ENCODE measurements at regions not wholly inside any gene's neighbourhood (a gene's known extent, or its start where the extent isn't known, plus 50 kb on each side); places are given as distances from the start of the nearest gene placed in this dataset.
"Not testable (repeated sequence)": the region's sequence is repeated elsewhere in the genome, so short reads cannot be mapped to it uniquely, and the experiment has no call there.

GRCh38 chr13:78978381-78978998, 319.5 kb upstream of the OBI1 start:
- no peak for DNase-seq

DNA sequence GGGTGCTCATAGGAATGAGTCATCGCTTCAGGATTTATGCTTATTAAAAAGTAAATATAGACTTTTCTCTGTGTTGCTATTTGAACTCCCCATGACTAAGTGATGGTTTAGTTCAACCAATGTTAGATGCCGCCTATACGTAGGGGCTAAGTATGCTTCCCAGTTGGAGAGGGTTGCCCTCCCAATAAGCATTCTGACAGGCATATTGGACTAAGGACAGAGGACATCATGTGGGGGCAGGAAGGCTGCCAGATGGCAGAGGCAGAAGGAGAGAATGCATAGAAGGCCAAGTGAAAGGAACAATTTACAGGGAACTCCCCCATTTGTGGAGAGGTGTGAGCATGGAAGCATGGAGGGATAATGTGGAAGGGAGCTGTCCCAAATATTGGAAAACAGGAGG, 318.4 kb upstream of the OBI1 start:
- no peak for DNase-seq

DNA sequence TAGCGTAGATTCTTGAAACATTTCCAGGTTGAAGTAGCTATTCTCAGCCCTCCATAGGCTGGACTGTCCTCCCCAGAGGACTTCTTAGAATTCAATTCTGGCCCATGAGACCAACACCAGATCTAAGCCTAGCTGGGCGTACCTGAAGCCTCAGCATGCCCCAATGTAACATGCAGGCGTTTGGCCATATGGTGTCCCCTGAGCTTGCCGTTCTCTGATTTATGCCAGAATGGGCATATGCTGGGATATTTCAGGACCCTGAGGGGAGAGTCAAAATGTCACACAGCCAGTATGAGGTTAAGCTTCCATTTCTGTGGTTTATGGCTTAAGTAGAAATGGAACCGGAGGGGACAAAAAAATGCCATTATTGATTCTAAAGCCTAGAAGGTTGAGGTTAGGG, 317.7 kb upstream of the OBI1 start:
- DNase-seq, result no peak

DNA sequence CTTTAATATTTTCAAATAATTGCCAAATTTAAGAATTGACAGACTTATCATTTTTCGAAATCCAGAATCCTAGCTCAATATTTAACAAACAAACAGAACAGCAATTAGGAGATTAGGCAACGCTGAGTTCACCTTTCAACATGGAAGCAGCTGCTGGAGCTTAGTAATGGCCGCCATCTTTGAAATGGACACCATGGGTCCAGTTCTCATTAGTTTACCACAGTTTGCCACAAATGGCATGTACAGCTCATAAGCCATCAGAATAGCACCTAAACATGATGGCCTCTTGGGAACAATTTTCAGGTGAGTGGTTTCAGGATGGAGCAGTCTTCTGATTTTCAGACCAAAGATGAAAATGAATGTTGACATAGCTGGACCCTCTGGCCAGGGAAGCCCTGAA, 313.6 kb upstream of the OBI1 start:
- DNase-seq, result no peak

GRCh38 chr13:78971355-78972025, 312.5 kb upstream of the OBI1 start:
- no peak for DNase-seq

DNA sequence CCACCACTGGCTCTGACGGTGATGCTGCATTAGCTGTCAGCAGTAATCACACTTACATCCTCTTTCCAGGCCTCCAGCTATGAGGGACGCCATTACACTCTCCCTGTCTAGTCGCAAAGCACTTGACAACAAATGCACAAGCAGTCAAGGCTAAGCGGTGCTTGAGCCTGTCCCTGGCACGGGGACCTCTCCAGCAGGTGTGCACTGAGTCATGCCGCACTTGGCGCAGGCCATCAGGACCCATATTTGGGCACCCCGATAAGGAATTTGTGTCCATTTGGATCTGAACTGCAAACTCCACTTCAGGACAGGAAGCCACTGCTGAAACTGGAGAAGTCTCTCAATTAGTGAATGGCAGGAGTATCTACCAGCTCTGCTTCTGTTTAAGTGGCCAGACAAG, 301.9 kb upstream of the OBI1 start:
- DNase-seq, result no peak

DNA sequence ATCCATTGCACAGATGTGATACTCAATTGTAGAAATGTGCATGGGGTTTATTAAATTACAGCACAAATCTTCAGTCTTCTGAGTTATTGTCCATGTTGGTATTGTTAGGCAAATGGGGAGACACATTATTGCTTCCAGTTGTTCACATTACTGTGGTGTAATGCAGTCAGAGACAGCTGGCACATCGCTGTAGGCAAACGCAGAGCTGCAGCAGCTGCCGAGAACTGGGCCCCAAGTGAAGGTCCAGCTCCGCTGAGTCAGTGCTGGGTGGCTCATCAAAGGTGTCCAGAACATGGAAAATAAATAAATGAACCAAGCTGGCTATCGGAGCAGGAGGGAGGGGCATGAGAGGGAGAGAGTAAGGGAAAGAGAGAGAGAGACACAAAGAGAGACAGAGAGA, 299.1 kb upstream of the OBI1 start:
- DNase-seq, result no peak

- no peak for DNase-seq
Observed at GRCh38 chr13:78940455-78941130, 281.6 kb upstream of the OBI1 start.

DNA sequence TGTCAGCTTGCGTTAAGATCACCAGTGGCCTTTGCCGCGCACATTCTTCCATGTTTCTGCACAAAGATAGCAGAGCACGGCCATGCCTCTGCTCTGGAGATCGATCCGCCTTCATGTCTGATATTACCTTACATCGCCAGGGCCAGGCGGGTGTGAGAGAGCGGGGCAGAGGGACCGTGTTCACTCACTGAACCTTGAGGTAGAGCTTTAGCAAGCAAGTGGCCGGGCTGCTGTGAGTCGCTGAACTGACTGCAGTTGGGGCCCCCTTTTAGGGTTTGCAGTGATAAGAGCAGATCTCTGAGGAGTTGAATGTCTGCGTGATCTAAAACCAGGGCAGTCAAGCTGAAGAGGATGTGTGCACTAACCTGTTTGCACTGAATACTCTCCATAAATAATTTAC, 275.4 kb upstream of the OBI1 start:
- DNase-seq, result no peak

GRCh38 chr13:78915015-78915414, 256.1 kb upstream of the OBI1 start:
- no peak for DNase-seq

DNA sequence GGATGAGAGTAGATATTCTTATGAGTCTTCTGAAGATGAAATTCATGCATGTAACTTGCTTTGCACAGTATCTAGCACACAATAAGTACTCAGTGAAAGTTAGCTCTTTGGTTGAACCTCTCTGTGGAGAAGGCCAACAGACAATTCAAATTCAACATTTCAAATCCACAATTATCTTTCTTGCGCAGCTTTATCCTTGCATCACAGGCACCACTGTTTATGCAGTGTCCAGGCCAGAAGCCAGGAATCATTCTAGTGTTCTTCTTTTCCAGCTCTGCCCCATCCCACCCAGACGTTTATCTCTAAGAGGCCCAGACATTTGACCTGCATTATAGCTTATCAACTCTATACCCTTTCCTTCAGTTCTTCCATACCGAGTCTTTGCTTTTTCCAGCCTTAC, 254.7 kb upstream of the OBI1 start:
- DNase-seq, result no peak

GRCh38 chr13:78910147-78910546, 251.2 kb upstream of the OBI1 start:
- DNase-seq, result no peak

GRCh38 chr13:78909276-78909675, 250.3 kb upstream of the OBI1 start:
- DNase-seq, result no peak

DNA sequence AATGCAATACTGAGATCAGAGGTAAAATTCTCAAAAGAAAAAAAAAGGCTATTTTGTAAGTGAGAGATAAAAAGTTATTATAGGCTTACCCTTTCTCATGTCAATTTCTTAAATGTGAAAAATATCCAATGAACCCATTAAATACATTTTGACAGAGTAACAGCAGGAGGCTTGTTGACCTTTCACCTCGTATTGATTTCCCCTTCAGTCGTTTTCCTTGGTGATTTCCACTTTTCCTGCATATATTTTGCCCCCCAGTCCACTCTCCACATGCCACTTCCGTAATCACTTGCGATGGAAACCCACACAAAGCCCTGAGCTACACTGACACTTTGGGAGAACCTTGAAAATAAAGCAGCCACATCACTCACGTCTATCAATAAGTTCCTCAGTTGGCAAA, 248.1 kb upstream of the OBI1 start:
- DNase-seq, result no peak

DNA sequence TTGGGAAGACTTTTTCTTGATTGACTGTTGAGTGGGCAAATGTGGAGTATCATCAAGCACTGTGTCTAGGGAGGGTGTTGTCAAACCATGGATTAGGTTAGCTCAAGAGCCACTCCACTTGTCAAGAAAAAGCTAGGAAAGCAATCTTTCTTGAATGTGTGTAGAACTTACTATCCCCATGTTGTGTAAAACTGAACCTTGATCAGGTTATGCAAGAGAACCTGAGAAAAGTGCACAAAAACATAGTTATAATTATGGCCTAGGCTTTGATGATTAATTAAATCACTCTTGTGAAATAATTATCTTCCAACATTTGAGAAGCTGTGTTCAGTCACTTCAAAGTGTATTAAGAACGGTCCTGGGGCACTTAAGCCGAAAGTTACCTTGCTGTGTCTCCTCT, 238.2 kb upstream of the OBI1 start:
- DNase-seq, result no peak

DNA sequence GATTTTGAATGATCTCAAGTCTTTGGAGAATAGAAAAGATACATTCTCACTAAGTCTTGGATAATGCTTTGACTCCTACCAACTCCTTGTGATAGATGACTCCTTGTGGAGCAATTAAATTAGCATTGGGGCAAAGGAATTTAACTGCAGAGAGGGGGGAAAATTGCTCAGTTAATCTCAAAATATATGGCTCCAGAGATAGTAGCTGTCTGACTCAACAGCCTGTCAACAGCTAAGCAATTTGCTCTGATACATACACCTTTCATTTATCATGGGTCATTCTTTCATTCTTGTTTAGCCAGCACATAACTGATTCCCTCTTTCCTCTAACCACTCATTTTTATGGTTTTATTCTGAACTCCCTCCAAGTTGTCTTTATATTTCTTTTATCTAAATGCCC, 225.6 kb upstream of the OBI1 start:
- DNase-seq, result peak; percentile 3

- no peak for DNase-seq
Observed at GRCh38 chr13:78881751-78882150, 222.8 kb upstream of the OBI1 start.

DNA sequence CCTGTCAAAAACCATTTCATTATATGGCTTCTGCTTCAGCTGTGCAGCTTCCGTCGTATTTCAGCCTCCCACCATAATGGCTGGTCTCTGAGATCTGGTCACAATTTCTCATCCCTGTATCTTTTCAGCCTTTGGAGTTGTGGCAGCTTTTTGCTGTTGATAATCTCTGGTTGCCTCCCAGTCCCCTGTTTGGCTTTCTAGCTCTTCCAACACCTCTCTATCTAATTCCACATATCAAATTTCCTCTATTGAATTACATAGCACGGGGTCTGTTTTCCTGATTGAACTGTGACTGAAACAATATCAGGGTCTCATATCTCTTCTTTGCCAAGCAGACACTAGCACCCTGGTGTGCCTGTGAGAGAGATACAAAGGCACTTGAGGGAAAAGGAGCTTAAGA, 222.1 kb upstream of the OBI1 start:
- DNase-seq, result no peak

DNA sequence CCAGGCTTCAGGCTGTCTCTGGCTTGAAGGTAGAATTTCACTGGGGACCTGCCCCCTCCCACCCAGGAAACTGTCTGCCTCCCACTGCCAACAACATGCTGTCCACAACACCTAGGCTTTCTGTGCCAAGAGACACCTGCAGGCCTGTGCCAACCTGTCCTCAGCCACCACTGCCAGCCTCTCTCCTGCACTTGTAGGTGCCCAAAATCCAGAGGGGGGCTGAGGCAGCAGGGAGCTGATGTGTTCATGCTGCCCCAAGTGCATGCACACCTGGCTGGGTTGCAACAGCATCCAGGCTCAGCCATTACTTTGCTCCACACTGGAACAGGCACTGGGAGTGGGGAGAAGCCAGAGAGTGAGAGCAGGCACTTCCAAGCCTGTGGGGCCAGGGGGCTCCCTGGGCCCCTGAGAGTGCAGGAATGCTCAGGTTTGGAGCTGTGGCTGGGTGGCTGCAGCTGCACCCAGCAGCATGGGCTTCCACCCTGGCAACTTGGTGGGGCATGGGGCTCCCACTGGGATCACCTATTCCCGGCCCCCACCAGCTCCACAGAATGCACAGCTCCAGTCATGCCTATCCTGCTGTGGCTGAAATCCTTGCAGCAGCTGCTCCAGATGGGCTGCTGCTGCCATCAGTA, 218.1 kb upstream of the OBI1 start:
- no peak for DNase-seq

GRCh38 chr13:78875792-78876580, 217.0 kb upstream of the OBI1 start:
- DNase-seq, result no peak

- DNase-seq, result no peak
Observed at GRCh38 chr13:78868991-78869390, 210.0 kb upstream of the OBI1 start.

DNA sequence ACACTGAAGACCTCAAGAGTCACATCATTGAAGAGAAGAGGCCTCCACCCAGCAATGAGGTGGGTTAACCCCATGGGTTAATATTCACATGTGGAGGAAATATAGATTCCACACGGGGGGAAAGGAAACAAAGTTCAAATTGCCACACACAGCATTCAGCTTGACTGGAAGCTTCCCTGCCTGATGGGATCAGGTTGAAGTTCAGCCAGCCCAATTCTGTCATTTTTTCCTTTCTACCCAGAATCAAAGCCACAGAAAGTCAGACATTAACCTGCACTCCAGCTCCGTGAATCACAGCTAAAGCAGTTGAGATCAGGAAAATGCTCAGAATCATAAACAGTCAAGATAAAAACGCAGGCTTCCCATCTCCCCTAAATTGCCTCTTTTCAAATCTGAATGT, 208.7 kb upstream of the OBI1 start:
- DNase-seq, result no peak

DNA sequence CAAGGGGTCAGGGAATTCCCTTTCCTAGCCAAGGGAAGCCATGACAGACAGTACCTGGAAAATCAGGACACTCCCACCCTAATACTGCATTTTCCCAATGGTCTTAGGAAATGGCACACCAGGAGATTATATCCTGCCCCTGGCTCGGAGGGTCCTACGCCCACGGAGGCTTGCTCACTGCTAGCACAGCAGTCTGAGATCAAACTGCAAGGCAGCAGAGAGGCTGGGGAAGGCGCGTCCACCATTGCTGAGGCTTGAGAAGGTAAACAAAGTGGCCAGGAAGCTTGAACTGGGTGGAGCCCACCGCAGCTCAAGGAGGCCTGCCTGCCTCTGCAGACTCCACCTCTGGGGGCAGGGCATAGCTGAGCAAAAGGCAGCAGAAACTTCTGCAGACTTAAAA, 207.1 kb upstream of the OBI1 start:
- not testable (repeated sequence) for DNase-seq

All from activated gamma-delta T cell (primary cell).